Panc1 (cell line): ENCODE measurements at regions not wholly inside any gene's neighbourhood (a gene's known extent, or its start where the extent isn't known, plus 50 kb on each side); places are given as distances from the start of the nearest gene placed in this dataset.

Experiments used
- POLR2AphosphoS5 ChIP-seq: IDR thresholded peaks from 2 replicates; pipeline ENCODE4 v1.6.1; 2012; ENCODE audit warnings: mild to moderate bottlenecking, low read depth, low read length, moderate library complexity
- SIN3A ChIP-seq: IDR thresholded peaks from 2 replicates; pipeline ENCODE4 v1.6.1; 2012; ENCODE audit warnings: low read depth, mild to moderate bottlenecking, low read length, moderate library complexity, borderline replicate concordance; ENCODE audit not compliant: insufficient read depth
- TCF7L2 ChIP-seq: IDR thresholded peaks from 2 replicates; pipeline ENCODE4 v1.6.1; 2011; ENCODE audit warnings: mild to moderate bottlenecking, low read depth, low read length, inconsistent platforms
- TF ChIP-seq, protein P1 (sequence below): fragments of 450-650 bp; IDR thresholded peaks from 2 replicates; pipeline ENCODE4 v1.5.1; 2017; ENCODE audit warnings: mild to moderate bottlenecking
- TF ChIP-seq, protein P2 (sequence below), 2 experiments: IDR thresholded peaks; 2 replicates each; pipeline ENCODE4 v1.6.1; 2011 to 2012; ENCODE audit warnings: low read depth in 2 of 2, control low read depth in 1 of 2, low read length in 1 of 2, mild to moderate bottlenecking in 1 of 2, moderate library complexity in 1 of 2; ENCODE audit not compliant: insufficient read depth in 1 of 2

DNA sequence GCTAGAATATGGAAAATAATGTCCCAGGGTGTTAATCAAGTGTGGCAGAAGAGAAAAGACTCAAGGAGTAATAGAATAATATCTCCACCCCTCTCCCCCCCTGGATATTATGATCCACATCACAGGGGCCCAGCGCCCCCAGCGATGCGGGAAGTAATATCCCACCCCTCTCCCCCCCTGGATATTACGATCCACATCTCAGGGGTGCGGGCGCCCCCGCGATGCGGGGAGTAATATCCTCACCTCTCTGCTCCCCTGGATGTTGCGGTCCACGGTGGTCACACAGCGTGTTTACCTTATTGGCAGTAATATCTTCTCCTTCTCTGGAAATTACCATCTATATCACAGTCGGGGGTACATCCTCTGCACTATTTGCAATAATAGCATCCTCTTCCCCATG lies 97.1 kb upstream of the OSBPL11 start:
- TF ChIP-seq, protein P1, sequence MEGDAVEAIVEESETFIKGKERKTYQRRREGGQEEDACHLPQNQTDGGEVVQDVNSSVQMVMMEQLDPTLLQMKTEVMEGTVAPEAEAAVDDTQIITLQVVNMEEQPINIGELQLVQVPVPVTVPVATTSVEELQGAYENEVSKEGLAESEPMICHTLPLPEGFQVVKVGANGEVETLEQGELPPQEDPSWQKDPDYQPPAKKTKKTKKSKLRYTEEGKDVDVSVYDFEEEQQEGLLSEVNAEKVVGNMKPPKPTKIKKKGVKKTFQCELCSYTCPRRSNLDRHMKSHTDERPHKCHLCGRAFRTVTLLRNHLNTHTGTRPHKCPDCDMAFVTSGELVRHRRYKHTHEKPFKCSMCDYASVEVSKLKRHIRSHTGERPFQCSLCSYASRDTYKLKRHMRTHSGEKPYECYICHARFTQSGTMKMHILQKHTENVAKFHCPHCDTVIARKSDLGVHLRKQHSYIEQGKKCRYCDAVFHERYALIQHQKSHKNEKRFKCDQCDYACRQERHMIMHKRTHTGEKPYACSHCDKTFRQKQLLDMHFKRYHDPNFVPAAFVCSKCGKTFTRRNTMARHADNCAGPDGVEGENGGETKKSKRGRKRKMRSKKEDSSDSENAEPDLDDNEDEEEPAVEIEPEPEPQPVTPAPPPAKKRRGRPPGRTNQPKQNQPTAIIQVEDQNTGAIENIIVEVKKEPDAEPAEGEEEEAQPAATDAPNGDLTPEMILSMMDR, result no peak
- TF ChIP-seq POLR2AphosphoS5 (no peak), SIN3A (no peak), TCF7L2 (no peak)
- TF ChIP-seq, protein P2, sequence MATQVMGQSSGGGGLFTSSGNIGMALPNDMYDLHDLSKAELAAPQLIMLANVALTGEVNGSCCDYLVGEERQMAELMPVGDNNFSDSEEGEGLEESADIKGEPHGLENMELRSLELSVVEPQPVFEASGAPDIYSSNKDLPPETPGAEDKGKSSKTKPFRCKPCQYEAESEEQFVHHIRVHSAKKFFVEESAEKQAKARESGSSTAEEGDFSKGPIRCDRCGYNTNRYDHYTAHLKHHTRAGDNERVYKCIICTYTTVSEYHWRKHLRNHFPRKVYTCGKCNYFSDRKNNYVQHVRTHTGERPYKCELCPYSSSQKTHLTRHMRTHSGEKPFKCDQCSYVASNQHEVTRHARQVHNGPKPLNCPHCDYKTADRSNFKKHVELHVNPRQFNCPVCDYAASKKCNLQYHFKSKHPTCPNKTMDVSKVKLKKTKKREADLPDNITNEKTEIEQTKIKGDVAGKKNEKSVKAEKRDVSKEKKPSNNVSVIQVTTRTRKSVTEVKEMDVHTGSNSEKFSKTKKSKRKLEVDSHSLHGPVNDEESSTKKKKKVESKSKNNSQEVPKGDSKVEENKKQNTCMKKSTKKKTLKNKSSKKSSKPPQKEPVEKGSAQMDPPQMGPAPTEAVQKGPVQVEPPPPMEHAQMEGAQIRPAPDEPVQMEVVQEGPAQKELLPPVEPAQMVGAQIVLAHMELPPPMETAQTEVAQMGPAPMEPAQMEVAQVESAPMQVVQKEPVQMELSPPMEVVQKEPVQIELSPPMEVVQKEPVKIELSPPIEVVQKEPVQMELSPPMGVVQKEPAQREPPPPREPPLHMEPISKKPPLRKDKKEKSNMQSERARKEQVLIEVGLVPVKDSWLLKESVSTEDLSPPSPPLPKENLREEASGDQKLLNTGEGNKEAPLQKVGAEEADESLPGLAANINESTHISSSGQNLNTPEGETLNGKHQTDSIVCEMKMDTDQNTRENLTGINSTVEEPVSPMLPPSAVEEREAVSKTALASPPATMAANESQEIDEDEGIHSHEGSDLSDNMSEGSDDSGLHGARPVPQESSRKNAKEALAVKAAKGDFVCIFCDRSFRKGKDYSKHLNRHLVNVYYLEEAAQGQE (IDR thresholded peaks at IDR 0.05; ENCODE audit: insufficient read depth in 1 of 2, low read depth in 2 of 2, low read length in 1 of 2), result no peak
